ENCODE measurements at regions not wholly inside any gene's neighbourhood (a gene's known extent, or its start where the extent isn't known, plus 50 kb on each side); places are given as distances from the start of the nearest gene placed in this dataset.
"Not testable (repeated sequence)": the region's sequence is repeated elsewhere in the genome, so short reads cannot be mapped to it uniquely, and the experiment has no call there.

DNA sequence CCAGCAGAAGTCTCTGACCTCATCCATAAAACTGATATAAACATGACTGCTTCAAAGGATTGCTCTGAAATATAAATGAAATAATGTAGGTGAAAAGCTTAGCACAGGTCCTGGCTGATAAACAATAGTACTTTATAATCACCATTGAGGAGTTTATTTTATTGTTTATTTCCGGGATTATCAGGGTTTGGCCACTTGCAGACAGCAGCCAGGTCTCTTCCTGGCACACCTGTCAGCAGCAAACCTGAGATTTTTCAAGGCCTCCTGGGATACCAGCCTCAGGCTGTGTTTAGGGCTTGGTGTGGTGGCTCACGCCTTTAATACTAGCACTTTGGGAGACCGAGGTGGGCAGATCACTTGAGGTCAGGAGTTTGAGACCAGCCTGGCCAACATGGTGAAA, 181.6 kb upstream of the IRF2BP2 start:
- H3K27me3 ChIP-seq (ENCODE audit: control insufficient read depth, insufficient read depth, low read length); H3K4me1 ChIP-seq (ENCODE audit: control insufficient read depth, insufficient read depth, low read length); H3K9me3 ChIP-seq (ENCODE audit: control insufficient read depth, insufficient read depth, low read length); H3K36me3 ChIP-seq (ENCODE audit: control insufficient read depth, insufficient read depth, low read length); H3K9ac ChIP-seq (ENCODE audit: low read depth, low read length); H3K4me3 ChIP-seq (ENCODE audit: low read depth, low read length): not testable (repeated sequence)

DNA sequence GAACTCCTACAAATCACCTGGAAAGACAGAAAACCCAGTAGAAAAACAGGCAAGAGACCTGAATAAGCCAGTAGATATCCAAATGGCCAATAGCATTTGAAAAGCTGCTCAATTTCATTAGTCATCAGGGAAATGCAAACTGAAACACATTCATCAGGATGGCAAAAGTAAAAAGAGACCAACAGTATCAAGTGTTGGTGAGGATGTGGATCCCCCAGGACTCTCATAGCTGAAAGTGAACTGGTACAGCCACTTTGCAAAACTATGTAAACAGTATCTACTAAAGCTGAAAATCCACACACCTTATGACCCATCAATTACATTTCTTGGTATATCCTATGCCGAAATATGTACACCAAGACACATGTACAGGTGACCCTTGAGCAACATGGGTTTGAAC, 180.4 kb upstream of the IRF2BP2 start:
- not testable (repeated sequence) for H3K9me3 ChIP-seq (ENCODE audit: control insufficient read depth, insufficient read depth, low read length); H3K9ac ChIP-seq (ENCODE audit: low read depth, low read length); H3K4me1 ChIP-seq (ENCODE audit: control insufficient read depth, insufficient read depth, low read length); H3K27me3 ChIP-seq (ENCODE audit: control insufficient read depth, insufficient read depth, low read length); H3K36me3 ChIP-seq (ENCODE audit: control insufficient read depth, insufficient read depth, low read length); H3K4me3 ChIP-seq (ENCODE audit: low read depth, low read length)

DNA sequence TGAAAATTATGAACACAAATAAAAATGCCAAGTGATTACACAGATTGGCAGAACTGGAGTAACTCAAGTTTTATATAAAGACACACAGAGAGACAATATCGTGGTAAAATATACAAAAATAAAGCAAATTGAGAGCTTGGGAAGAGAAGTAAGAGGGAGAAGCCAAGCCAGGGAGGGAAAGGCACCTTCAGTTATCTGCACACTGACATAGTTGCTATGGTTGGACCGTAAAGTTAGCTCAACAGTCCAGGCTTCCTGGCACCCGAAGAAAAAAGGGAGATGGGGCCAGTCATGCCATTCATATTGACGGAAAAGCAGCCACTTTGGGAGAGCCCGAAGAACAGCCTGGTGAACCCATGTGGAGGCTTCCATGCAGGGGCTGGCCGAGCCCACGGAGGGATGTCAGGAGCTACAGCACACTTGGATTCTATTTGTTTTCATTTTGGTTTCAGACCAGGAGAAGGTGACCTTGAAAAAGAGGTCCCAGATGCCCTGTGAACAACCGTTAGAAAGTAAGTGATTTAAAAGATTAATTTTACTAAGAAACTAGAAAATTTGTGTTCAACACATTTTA, 177.1 kb upstream of the IRF2BP2 start:
- H3K9me3 ChIP-seq (ENCODE audit: control insufficient read depth, insufficient read depth, low read length); H3K9ac ChIP-seq (ENCODE audit: low read depth, low read length); H3K27me3 ChIP-seq (ENCODE audit: control insufficient read depth, insufficient read depth, low read length); H3K4me3 ChIP-seq (ENCODE audit: low read depth, low read length); H3K36me3 ChIP-seq (ENCODE audit: control insufficient read depth, insufficient read depth, low read length); H3K4me1 ChIP-seq (ENCODE audit: control insufficient read depth, insufficient read depth, low read length): not testable (repeated sequence)

DNA sequence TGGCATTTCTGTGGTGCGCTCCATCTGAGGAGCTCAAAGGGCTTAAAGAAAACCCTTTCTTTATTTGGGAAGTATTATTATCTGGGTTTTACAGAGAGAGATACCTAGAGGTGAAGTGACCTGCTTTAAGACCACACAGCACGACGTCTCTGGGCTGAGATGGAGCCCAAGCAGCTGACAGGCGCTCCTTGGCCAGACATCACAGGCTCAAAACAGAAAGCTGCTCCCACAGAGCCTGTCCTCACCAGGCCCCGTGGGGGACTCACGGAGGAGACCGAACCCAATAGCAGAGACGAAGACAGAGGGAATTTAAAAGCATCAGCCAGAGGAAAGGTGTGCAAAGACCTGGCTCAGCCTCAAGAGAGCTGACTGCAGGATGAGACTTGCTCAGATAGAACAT, 175.9 kb upstream of the IRF2BP2 start:
- not testable (repeated sequence) for H3K4me1 ChIP-seq (ENCODE audit: control insufficient read depth, insufficient read depth, low read length); H3K4me3 ChIP-seq (ENCODE audit: low read depth, low read length); H3K9ac ChIP-seq (ENCODE audit: low read depth, low read length); H3K27me3 ChIP-seq (ENCODE audit: control insufficient read depth, insufficient read depth, low read length); H3K9me3 ChIP-seq (ENCODE audit: control insufficient read depth, insufficient read depth, low read length); H3K36me3 ChIP-seq (ENCODE audit: control insufficient read depth, insufficient read depth, low read length)

DNA sequence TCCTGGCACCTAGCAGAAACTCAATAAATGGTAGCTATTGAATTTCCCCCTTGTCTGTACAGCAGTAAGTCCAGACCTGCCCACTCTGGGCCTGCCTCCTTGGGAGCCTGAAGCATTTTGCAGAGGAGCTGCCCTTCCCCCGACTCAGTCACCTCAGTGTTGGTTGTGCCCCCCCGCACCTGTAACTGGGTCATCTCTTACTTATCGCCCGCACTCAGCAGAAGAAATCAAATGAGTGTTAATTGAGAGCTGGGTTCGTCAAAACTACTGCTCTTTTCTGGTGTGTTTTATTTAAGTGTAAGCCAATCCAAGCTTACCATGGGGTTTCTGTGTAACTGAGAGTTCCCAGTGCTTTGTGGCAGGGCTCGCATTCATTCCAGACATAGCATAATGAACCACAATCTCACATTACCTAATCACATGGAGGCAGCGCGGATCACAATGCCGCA, 175.5 kb upstream of the IRF2BP2 start:
- not testable (repeated sequence) for H3K9ac ChIP-seq (ENCODE audit: low read depth, low read length); H3K27me3 ChIP-seq (ENCODE audit: control insufficient read depth, insufficient read depth, low read length); H3K4me1 ChIP-seq (ENCODE audit: control insufficient read depth, insufficient read depth, low read length); H3K4me3 ChIP-seq (ENCODE audit: low read depth, low read length); H3K9me3 ChIP-seq (ENCODE audit: control insufficient read depth, insufficient read depth, low read length); H3K36me3 ChIP-seq (ENCODE audit: control insufficient read depth, insufficient read depth, low read length)

DNA sequence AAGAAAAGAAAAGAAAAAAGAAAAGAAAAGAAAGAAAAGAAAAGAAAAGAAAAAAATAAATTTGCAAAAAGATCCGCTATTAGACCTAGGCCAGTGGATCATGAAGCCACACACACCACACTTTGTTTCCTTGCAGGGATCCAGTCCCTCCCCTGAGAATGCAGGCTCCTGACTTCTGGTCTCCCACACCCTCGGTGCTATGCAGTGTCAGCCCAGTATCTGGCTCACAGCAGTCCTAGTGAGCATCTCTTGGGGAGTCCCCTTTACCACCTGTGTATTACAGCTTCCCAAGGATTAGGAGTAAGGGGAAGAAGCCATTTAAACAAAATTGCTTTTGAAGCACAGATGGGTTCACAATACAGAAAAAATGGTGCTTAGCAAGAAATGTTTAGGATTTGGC, 174.1 kb upstream of the IRF2BP2 start:
- not testable (repeated sequence) for H3K4me1 ChIP-seq (ENCODE audit: control insufficient read depth, insufficient read depth, low read length)

DNA sequence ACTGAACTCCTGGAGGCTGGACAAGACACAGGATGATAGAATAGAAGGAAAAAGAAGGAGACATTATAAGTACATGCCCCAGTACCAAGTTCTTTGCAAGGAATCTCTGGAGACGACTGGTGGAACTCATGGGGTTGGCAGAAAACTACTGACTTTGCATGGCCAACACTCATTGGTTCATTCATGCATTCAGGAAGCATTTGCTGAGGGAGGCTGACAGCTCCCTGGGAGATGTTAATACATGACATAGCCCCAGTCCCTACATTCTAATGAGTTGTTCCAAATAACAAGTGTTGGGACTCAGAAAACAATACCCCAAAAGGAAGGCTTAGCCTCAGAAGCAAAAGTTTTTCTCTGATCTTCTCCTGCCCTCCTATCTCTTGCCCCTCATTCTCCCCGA, 172.8 kb upstream of the IRF2BP2 start:
- peaks cover 7% of the 10 kb centered on the region for H3K4me1 ChIP-seq (ENCODE audit: control insufficient read depth, insufficient read depth, low read length)
- no peaks in the 10 kb centered on the region for H3K9me3 ChIP-seq (ENCODE audit: control insufficient read depth, insufficient read depth, low read length)
- peaks cover 10% of the 10 kb centered on the region for H3K27me3 ChIP-seq (ENCODE audit: control insufficient read depth, insufficient read depth, low read length)
- H3K9ac ChIP-seq (ENCODE audit: low read depth, low read length): no peak overlapping the region
- no peaks in the 10 kb centered on the region for H3K36me3 ChIP-seq (ENCODE audit: control insufficient read depth, insufficient read depth, low read length)
- H3K4me3 ChIP-seq (ENCODE audit: low read depth, low read length): no peak overlapping the region

More for the DNA sequence above, 174.1 kb upstream of the IRF2BP2 start:
- H3K36me3 ChIP-seq (ENCODE audit: control insufficient read depth, insufficient read depth, low read length); H3K9me3 ChIP-seq (ENCODE audit: control insufficient read depth, insufficient read depth, low read length); H3K27me3 ChIP-seq (ENCODE audit: control insufficient read depth, insufficient read depth, low read length); H3K4me3 ChIP-seq (ENCODE audit: low read depth, low read length); H3K9ac ChIP-seq (ENCODE audit: low read depth, low read length): not testable (repeated sequence)

DNA sequence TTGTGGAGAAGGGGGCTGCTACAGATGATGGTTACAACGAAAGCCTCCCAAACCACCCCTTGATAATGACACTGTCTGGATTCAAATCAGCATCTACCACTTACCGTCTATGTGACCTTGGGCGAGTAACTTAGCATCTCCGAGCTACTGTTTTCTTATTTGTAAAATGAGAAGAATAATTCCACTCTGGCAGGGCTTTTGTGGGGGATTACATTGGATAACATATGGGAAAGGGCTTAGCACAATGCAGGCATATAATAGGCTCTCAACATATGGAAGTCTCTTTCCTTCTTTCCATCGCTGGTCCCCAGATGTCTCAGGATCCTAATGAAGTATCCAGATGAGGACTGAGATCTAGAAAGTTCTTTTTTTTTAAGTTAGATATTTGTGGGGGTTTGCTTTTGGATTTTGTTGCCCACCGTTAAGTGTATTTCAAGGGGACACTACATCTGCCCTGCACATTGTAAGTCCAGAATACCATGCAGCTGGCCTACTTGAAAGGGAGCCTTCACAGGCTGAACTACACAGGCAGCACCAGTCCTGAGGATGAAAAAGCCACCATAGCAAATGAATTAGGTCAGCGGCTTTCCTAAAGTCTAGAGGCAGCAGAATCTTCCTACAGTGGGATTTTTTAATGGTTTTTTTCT, 172.2 kb upstream of the IRF2BP2 start:
- Histone ChIP-seq H3K9me3 (ENCODE audit: control insufficient read depth, insufficient read depth, low read length) (no peaks in the 10 kb centered on the region), H3K4me1 (ENCODE audit: control insufficient read depth, insufficient read depth, low read length) (peaks cover 7% of the 10 kb centered on the region), H3K9ac (ENCODE audit: low read depth, low read length) (no peak overlapping the region), H3K36me3 (ENCODE audit: control insufficient read depth, insufficient read depth, low read length) (no peaks in the 10 kb centered on the region), H3K4me3 (ENCODE audit: low read depth, low read length) (no peak overlapping the region), H3K27me3 (ENCODE audit: control insufficient read depth, insufficient read depth, low read length) (peaks cover 10% of the 10 kb centered on the region)

DNA sequence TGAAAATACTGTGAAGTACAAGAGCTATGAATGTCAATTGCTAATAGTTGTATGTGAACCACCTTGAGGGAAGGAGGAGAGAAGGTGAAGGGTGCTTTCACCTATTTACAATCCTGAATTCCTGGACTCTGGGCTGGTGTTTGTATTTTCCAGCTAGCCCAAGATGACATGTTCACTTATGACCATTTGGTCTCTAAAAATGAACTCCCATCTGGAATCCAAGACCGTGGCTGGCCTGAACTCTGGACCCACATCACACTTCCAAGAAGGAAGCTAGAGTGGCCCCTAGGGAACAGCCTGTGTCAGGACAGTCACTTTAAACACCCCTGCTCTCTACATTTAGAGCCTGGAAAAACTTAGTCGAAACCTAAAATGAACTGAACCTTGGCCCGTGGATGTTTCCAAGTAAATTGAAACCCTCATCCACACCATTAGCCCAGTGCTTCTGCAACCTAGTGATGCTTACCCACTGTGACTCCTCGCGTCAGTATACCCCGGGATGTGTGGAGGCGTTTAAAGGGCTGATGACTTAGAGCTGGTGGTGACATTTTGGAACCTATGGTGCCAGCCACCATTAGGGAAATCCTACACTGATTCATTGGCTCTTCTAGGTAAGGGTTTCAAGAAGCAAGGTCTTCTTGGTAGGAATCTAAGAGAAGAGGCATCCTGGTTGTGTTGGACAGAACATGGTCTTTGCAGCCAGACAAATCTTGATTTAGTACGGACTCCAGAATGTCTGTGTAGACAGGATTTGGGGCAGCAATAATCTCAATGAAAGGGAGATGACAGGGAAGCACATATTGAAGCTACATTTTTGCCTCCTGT, 171.5 kb upstream of the IRF2BP2 start:
- Histone ChIP-seq H3K36me3 (ENCODE audit: control insufficient read depth, insufficient read depth, low read length) (no peaks in the 10 kb centered on the region), H3K4me1 (ENCODE audit: control insufficient read depth, insufficient read depth, low read length) (peaks cover 7% of the 10 kb centered on the region), H3K9ac (ENCODE audit: low read depth, low read length) (no peak overlapping the region), H3K4me3 (ENCODE audit: low read depth, low read length) (no peak overlapping the region), H3K9me3 (ENCODE audit: control insufficient read depth, insufficient read depth, low read length) (no peaks in the 10 kb centered on the region), H3K27me3 (ENCODE audit: control insufficient read depth, insufficient read depth, low read length) (peaks cover 10% of the 10 kb centered on the region)

DNA sequence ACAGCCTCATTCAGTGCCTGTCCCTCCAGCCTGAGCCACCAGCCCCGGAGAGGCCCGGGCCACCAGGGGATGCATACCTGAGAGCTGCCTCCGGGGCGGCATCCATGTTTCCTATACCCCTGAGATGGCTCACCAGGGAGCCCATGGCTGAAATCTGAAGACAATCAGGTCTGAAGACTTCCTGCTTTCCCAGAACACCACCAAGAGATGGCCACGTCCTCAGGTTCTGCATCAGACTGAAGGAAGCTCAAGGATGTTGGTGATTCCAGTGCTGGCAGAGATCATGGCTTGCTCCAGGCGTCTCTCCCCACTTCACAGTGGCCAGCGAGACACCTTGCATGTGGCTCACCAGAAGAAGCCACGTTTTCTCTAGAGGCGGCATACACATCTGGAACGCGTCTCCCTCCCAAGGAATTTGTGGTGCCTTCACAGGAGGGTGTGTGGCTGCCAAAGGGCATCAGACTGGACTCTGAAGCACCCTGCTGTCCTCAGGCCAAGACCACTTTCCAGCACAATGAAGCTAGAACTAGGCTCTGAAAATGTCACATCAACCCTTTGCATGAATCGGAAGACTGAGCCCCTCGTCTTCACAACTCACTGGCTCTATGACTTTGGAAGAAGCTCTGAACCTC, 170.7 kb upstream of the IRF2BP2 start:
- Histone ChIP-seq H3K27me3 (ENCODE audit: control insufficient read depth, insufficient read depth, low read length) (peaks cover 10% of the 10 kb centered on the region), H3K4me1 (ENCODE audit: control insufficient read depth, insufficient read depth, low read length) (peaks cover 7% of the 10 kb centered on the region)

DNA sequence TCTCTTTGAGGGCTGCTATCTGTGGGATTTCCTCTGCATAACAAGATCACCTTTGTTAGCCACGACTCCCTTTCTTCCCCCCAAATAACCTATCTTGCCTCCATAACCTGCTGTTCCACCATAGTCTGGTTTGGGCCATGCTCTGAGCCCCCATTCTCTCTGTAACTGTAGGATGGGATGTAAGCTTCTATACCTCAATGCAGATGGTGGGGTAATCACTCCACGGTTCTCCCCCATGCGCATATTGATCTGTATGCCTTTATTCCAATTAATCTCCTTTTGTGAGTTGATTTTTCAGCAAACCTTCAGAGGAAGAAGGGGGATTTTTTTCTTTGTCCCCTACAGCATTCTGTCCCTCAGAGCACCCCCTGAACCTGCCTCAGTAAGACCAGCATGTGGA, 170.1 kb upstream of the IRF2BP2 start:
- no peak overlapping the region for H3K9ac ChIP-seq (ENCODE audit: low read depth, low read length)
- H3K36me3 ChIP-seq (ENCODE audit: control insufficient read depth, insufficient read depth, low read length): no peaks in the 10 kb centered on the region
- H3K9me3 ChIP-seq (ENCODE audit: control insufficient read depth, insufficient read depth, low read length): no peaks in the 10 kb centered on the region
- peaks cover 10% of the 10 kb centered on the region for H3K27me3 ChIP-seq (ENCODE audit: control insufficient read depth, insufficient read depth, low read length)
- no peak overlapping the region for H3K4me3 ChIP-seq (ENCODE audit: low read depth, low read length)
- H3K4me1 ChIP-seq (ENCODE audit: control insufficient read depth, insufficient read depth, low read length): peaks cover 7% of the 10 kb centered on the region

More for the DNA sequence above, 170.7 kb upstream of the IRF2BP2 start:
- no peak overlapping the region for H3K9ac ChIP-seq (ENCODE audit: low read depth, low read length)
- no peak overlapping the region for H3K4me3 ChIP-seq (ENCODE audit: low read depth, low read length)
- H3K36me3 ChIP-seq (ENCODE audit: control insufficient read depth, insufficient read depth, low read length): no peaks in the 10 kb centered on the region
- H3K9me3 ChIP-seq (ENCODE audit: control insufficient read depth, insufficient read depth, low read length): no peaks in the 10 kb centered on the region

DNA sequence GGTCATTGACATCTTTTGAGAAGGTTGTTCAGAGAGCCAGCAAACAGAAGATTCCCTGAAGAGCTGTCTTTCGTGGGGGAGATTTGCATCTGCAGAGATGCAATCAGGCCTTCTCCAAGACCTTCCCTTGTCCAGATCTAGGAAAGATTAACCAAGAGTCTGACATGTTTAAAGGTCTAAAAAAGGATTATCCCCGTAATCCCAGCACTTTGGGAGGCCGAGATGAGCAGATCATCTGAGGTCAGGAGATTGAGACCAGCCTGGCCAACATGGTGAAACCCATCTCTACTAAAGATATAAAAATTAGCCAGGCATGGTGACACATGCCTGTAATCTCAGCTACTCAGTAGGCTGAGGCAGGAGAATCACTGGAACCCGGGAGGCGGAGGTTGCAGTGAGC, 169.6 kb upstream of the IRF2BP2 start:
- H3K4me3 ChIP-seq (ENCODE audit: low read depth, low read length); H3K9ac ChIP-seq (ENCODE audit: low read depth, low read length); H3K27me3 ChIP-seq (ENCODE audit: control insufficient read depth, insufficient read depth, low read length); H3K9me3 ChIP-seq (ENCODE audit: control insufficient read depth, insufficient read depth, low read length); H3K4me1 ChIP-seq (ENCODE audit: control insufficient read depth, insufficient read depth, low read length); H3K36me3 ChIP-seq (ENCODE audit: control insufficient read depth, insufficient read depth, low read length): not testable (repeated sequence)

All from iPS-15b (cell line).